ENCODE measurements at regions not wholly inside any gene's neighbourhood (a gene's known extent, or its start where the extent isn't known, plus 50 kb on each side); places are given as distances from the start of the nearest gene placed in this dataset.

DNA sequence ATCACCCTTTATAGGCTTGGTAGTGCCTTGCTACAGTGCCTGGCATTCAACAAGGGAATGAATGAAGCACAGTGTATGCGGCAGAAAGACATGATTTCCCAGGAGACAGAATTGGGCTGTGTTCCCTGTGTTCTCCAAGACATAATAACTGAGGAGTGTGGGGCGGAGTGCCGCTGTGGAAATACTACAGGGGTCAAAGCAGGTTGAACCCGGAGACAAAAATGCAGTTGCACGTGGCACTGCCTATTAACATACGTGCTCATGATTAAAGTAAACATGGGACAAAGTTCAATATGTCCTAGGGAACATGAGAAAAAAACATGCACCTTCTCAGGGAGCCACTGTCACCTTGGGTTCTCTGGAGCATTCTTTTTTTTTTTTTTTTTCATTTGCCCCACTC is 820.8 kb downstream of the RPA4 start:
- H2BK5ac ChIP-seq (ENCODE audit: low read depth, low read length, poor library complexity, severe bottlenecking) = no peak overlapping the region
- DNase-seq = no peak
- H3K4me1 ChIP-seq (ENCODE audit: control insufficient read depth, insufficient read depth, low read length) = no peaks in the 10 kb centered on the region
- intact Hi-C loops (cut with micrococcal nuclease) (no loop called here), in situ Hi-C loops (cut with MboI; ENCODE audit: low sequenced_read_pairs) (no loop called here), dilution Hi-C loops (cut with HindIII; ENCODE audit: low sequenced_read_pairs, unreplicated experiment) (no loop called here)
- no peak overlapping the region for H2AFZ ChIP-seq (replicated peaks; ENCODE audit: low read length, poor library complexity)
- H3K9me3 ChIP-seq (ENCODE audit: control insufficient read depth, insufficient read depth, low read length) = no peaks in the 10 kb centered on the region
- H2BK15ac ChIP-seq (ENCODE audit: low read depth, low read length) = no peak overlapping the region
- H3K18ac ChIP-seq (ENCODE audit: low read depth, low read length) = no peak overlapping the region
- H4K5ac ChIP-seq (ENCODE audit: low read depth, low read length) = no peak overlapping the region
- H4K91ac ChIP-seq (ENCODE audit: insufficient read depth, low read depth, low read length) = no peak overlapping the region
- H3K79me1 ChIP-seq (ENCODE audit: low read depth in 1 of 2, low read length in 2 of 2) = no peaks in the 10 kb centered on the region
- H3K9ac ChIP-seq (ENCODE audit: low read depth, low read length) = no peak overlapping the region
- POLR2A ChIA-PET (ENCODE audit: unreplicated experiment) = no interaction called here
- H3K56ac ChIP-seq (ENCODE audit: extremely low read depth, insufficient read depth, low read length) = no peak overlapping the region
- H3K27me3 ChIP-seq (ENCODE audit: control insufficient read depth, insufficient read depth, low read length) = no peaks in the 10 kb centered on the region
- no peaks in the 10 kb centered on the region for H4K20me1 ChIP-seq (ENCODE audit: insufficient read depth, low read length)
- ATAC-seq (ENCODE audit: low read depth) = no peak
- H3K4me3 ChIP-seq (ENCODE audit: insufficient read depth, low read depth, low read length) = no peak overlapping the region
- no peak overlapping the region for H2AK9ac ChIP-seq (replicated peaks; ENCODE audit: low read depth, low read length, poor library complexity)
- WGBS, 2 experiments (ENCODE audit: extremely low coverage in 2 of 2, insufficient read length in 1 of 2) = 80% methylated on average over 1 of the region's 6 CpGs; no CpG with 5 or more reads in 1 of the 2 experiments
- TF ChIP-seq FOS (IDR thresholded peaks at IDR 0.05; ENCODE audit: low read depth, low read length) = no peak
- no peak for TF ChIP-seq RAD21 (IDR thresholded peaks at IDR 0.05; ENCODE audit: low read length)
- TF ChIP-seq, protein P1, sequence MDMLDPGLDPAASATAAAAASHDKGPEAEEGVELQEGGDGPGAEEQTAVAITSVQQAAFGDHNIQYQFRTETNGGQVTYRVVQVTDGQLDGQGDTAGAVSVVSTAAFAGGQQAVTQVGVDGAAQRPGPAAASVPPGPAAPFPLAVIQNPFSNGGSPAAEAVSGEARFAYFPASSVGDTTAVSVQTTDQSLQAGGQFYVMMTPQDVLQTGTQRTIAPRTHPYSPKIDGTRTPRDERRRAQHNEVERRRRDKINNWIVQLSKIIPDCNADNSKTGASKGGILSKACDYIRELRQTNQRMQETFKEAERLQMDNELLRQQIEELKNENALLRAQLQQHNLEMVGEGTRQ (IDR thresholded peaks at IDR 0.05; ENCODE audit: low read depth, low read length) = no peak
- TF ChIP-seq CHD1 (IDR thresholded peaks at IDR 0.05; ENCODE audit: low read depth, low read length) = no peak
- no peak for TF ChIP-seq MXI1 (IDR thresholded peaks at IDR 0.05; ENCODE audit: borderline replicate concordance, low read depth, low read length)
- no peak for TF ChIP-seq MAZ (IDR thresholded peaks at IDR 0.05; ENCODE audit: borderline replicate concordance, low read depth, low read length)
- TF ChIP-seq RFX5 (IDR thresholded peaks at IDR 0.05; ENCODE audit: low read depth, low read length) = no peak
- TF ChIP-seq, protein P2, sequence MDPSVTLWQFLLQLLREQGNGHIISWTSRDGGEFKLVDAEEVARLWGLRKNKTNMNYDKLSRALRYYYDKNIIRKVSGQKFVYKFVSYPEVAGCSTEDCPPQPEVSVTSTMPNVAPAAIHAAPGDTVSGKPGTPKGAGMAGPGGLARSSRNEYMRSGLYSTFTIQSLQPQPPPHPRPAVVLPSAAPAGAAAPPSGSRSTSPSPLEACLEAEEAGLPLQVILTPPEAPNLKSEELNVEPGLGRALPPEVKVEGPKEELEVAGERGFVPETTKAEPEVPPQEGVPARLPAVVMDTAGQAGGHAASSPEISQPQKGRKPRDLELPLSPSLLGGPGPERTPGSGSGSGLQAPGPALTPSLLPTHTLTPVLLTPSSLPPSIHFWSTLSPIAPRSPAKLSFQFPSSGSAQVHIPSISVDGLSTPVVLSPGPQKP (IDR thresholded peaks at IDR 0.05; ENCODE audit: borderline replicate concordance, low read depth, low read length) = no peak
- TF ChIP-seq BHLHE40 (IDR thresholded peaks at IDR 0.05; ENCODE audit: low read depth, low read length) = no peak
- TF ChIP-seq, protein P3, sequence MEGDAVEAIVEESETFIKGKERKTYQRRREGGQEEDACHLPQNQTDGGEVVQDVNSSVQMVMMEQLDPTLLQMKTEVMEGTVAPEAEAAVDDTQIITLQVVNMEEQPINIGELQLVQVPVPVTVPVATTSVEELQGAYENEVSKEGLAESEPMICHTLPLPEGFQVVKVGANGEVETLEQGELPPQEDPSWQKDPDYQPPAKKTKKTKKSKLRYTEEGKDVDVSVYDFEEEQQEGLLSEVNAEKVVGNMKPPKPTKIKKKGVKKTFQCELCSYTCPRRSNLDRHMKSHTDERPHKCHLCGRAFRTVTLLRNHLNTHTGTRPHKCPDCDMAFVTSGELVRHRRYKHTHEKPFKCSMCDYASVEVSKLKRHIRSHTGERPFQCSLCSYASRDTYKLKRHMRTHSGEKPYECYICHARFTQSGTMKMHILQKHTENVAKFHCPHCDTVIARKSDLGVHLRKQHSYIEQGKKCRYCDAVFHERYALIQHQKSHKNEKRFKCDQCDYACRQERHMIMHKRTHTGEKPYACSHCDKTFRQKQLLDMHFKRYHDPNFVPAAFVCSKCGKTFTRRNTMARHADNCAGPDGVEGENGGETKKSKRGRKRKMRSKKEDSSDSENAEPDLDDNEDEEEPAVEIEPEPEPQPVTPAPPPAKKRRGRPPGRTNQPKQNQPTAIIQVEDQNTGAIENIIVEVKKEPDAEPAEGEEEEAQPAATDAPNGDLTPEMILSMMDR (conservative IDR thresholded peaks at IDR 0.05; ENCODE audit: low read depth, low read length) = no peak
- no peak for TF ChIP-seq MAFK (IDR thresholded peaks at IDR 0.05; ENCODE audit: low read depth, low read length)
- TF ChIP-seq POLR2A (IDR thresholded peaks at IDR 0.05; ENCODE audit: low read depth, low read length) = no peak
- no peak for TF ChIP-seq CEBPB (IDR thresholded peaks at IDR 0.05; ENCODE audit: low read depth, low read length)
- TF ChIP-seq SMC3 (IDR thresholded peaks at IDR 0.05; ENCODE audit: low read depth, low read length) = no peak
- no TSS peak for BruUV-seq (replicated peaks)
- no peak overlapping the region for H3K14ac ChIP-seq (replicated peaks; ENCODE audit: low read depth, low read length)
- H3K36me3 ChIP-seq (ENCODE audit: control insufficient read depth, insufficient read depth, low read length) = no peaks in the 10 kb centered on the region
- no peak overlapping the region for H3K4me2 ChIP-seq (ENCODE audit: low read depth, low read length)
- H3K9me1 ChIP-seq (ENCODE audit: insufficient read depth, low read length) = no peaks in the 10 kb centered on the region
- no peak overlapping the region for H3K23ac ChIP-seq (ENCODE audit: low read depth, low read length)
- H2BK120ac ChIP-seq (ENCODE audit: low read depth, low read length) = no peak overlapping the region
- H3K4ac ChIP-seq (ENCODE audit: low read depth, low read length) = no peak overlapping the region
- H3K27ac ChIP-seq (ENCODE audit: insufficient read depth, low read length) = no peak overlapping the region
- H2BK20ac ChIP-seq (ENCODE audit: low read depth, low read length) = no peak overlapping the region
- no peak overlapping the region for H2AK5ac ChIP-seq (ENCODE audit: low read depth, low read length)
- H4K8ac ChIP-seq (ENCODE audit: low read depth in 2 of 2, low read length in 2 of 2) = no peak overlapping the region
- CTCF ChIA-PET = no interaction called here
